Transverse colon (tissue), 4 donors: ENCODE measurements at regions not wholly inside any gene's neighbourhood (a gene's known extent, or its start where the extent isn't known, plus 50 kb on each side); places are given as distances from the start of the nearest gene placed in this dataset.

Experiments
- DNase-seq: peaks from one replicate; pipeline ENCODE4 v3.0.0-alpha.2; 2019
- H3K27ac ChIP-seq, 4 donors: fragments of 200-600 bp; sonication (generic); 2 replicates each; pipeline ENCODE4 v1.5.1; 2016 to 2018; ENCODE audit warnings: inconsistent platforms in 4 of 4
- H3K27me3 ChIP-seq: fragments of 200-600 bp; sonication (generic); 2 replicates; pipeline ENCODE4 v1.5.1; 2017; ENCODE audit warnings: inconsistent platforms
- H3K36me3 ChIP-seq, 4 donors: fragments of 200-600 bp; sonication (generic); 2 replicates each; pipeline ENCODE4 v1.5.1; 2017 to 2019; ENCODE audit warnings: inconsistent platforms in 4 of 4
- H3K4me1 ChIP-seq, 4 donors: fragments of 200-600 bp; sonication (generic); 2 replicates each; pipeline ENCODE4 v1.5.1; 2017 to 2020; ENCODE audit warnings: inconsistent platforms in 4 of 4
- H3K4me3 ChIP-seq, 4 donors: fragments of 200-600 bp; sonication (generic); 1 replicate in 1 of 4; 2 replicates in 3 of 4; pipeline versions ENCODE4 v1.5.1 to v1.6.1; 2017 to 2019; ENCODE audit warnings: inconsistent platforms in 4 of 4
- H3K9me3 ChIP-seq, 2 donors: fragments of 200-600 bp; sonication (generic); 2 replicates each; pipeline ENCODE4 v1.5.1; 2017 to 2019; ENCODE audit warnings: inconsistent platforms in 2 of 2
- EP300 ChIP-seq: sonication (generic); formaldehyde crosslinking; IDR thresholded peaks from one replicate; pipeline ENCODE4 v1.6.1; 2017; ENCODE audit warnings: antibody characterized with exemption, low read depth
- POLR2A ChIP-seq: fragments of 450-650 bp; IDR thresholded peaks from one replicate; pipeline ENCODE4 v1.6.1; 2016; ENCODE audit warnings: antibody characterized with exemption, mild to moderate bottlenecking, moderate library complexity
- POLR2AphosphoS5 ChIP-seq, 3 donors: sonication (generic); formaldehyde crosslinking; IDR thresholded peaks; one replicate each; pipeline ENCODE4 v1.6.1; 2016; ENCODE audit warnings: antibody characterized with exemption in 3 of 3
- WGBS, 2 donors: methylation state at CpG; one replicate each; pipeline ENCODE4 v1.1.5; 2018; ENCODE audit warnings: low coverage in 1 of 2; 5-methylcytosine and 5-hydroxymethylcytosine counted together
- in situ Hi-C, 4 donors: fragments of 200-750 bp; cut with MboI; loops; one replicate each; pipeline versions ENCODE4 v1.15.0 to v1.15.1; 2017; ENCODE audit warnings: low sequenced_read_pairs in 3 of 4, low pct_ligation_motif_present in 1 of 4, low pct_unique_long_range_greater_than_20kb in 1 of 4
- intact Hi-C: fragments of 100-400 bp; cut with DNase I; formaldehyde crosslinking; loops from one replicate; pipeline ENCODE4 v1.15.1; 2023; ENCODE audit warnings: low total_unique reads
- TF ChIP-seq, protein P1 (sequence below), 5 experiments: fragments of 200-600 bp in 3 of 5; fragments of 450-650 bp in 2 of 5; sonication (generic) in 3 of 5; IDR thresholded peaks; 1 replicate in 2 of 5; 2 replicates in 3 of 5; pipeline ENCODE4 v1.5.1; 2016 to 2017; ENCODE audit warnings: antibody characterized with exemption in 5 of 5, inconsistent platforms in 3 of 5, mild to moderate bottlenecking in 2 of 5, moderate library complexity in 1 of 5

DNA sequence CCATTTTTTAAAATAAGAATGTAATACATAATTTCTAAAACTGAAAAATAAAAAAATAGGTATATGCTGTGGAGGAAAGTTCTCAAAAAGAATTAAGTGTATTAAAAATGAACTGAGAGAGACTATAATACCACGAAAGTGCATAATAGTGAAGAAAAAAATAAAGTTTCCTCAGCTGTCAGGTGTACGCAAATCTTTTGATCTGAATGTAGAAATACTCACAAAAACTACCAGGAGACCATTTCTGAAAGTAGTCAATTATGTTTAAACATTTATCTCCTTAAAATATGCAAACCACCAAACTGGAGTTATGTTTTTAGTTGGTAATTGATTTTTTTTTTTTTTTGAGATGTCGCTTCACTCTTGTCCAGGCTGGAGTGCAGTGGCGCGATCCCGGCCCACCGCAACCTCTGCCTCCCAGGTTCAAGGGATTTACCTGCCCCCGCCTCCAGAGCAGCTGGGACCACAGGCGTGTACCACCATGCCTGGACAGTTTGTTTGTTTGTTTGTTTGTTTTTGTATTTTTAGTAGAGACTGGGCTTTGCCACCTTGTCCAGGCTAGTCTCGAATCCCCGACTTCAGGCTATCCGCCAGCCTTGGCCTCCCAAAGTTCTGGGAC lies 1169.2 kb upstream of the B3GALT2 start:
- no peak for DNase-seq
- WGBS, 2 donors: 61 to 78% methylated on average over 5 to 12 of the region's 12 CpGs
- Histone ChIP-seq H3K4me3 (no peak overlapping the region), H3K27ac (no peak overlapping the region), H3K36me3 (no peaks in the 10 kb centered on the region), H3K4me1 (no peaks in the 10 kb centered on the region), H3K27me3 (no peaks in the 10 kb centered on the region), H3K9me3 (no peaks in the 10 kb centered on the region)
- in situ Hi-C loops (no loop called here), intact Hi-C loops (no loop called here)
- TF ChIP-seq POLR2A (no peak), EP300 (no peak), POLR2AphosphoS5 (IDR thresholded peaks at IDR 0.05) (no peak)
- TF ChIP-seq, protein P1, sequence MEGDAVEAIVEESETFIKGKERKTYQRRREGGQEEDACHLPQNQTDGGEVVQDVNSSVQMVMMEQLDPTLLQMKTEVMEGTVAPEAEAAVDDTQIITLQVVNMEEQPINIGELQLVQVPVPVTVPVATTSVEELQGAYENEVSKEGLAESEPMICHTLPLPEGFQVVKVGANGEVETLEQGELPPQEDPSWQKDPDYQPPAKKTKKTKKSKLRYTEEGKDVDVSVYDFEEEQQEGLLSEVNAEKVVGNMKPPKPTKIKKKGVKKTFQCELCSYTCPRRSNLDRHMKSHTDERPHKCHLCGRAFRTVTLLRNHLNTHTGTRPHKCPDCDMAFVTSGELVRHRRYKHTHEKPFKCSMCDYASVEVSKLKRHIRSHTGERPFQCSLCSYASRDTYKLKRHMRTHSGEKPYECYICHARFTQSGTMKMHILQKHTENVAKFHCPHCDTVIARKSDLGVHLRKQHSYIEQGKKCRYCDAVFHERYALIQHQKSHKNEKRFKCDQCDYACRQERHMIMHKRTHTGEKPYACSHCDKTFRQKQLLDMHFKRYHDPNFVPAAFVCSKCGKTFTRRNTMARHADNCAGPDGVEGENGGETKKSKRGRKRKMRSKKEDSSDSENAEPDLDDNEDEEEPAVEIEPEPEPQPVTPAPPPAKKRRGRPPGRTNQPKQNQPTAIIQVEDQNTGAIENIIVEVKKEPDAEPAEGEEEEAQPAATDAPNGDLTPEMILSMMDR (IDR thresholded peaks at IDR 0.05): no peak

DNA sequence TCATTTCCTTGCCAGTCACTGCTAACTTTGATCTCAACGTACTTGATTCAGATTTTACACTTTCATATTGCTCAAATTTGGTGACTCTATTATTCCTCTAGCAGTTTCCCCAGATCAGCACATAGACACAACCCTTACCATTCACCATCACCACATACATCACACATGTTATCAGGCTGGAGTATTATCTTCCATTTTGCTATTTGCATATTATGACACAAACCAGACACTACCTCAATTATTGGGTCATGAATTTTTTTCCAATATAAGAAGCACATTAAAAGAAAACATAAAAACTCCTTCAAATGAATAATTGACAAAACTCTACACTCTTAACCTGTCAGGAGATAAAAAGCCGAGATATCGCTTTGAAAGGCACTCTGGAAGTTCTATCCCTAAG lies 1166.7 kb upstream of the B3GALT2 start:
- DNase-seq: no peak
- H3K4me1 ChIP-seq: no peaks in the 10 kb centered on the region
- H3K4me3 ChIP-seq: no peak overlapping the region
- TF ChIP-seq, protein P1 (IDR thresholded peaks at IDR 0.05): no peak
- no peak for TF ChIP-seq POLR2AphosphoS5 (IDR thresholded peaks at IDR 0.05)
- TF ChIP-seq POLR2A: no peak
- TF ChIP-seq EP300: no peak
- no peak overlapping the region for H3K27ac ChIP-seq
- 72 to 81% methylated on average over 3 of the region's 3 CpGs for WGBS, 2 donors
- H3K9me3 ChIP-seq: no peaks in the 10 kb centered on the region
- no peaks in the 10 kb centered on the region for H3K36me3 ChIP-seq
- in situ Hi-C loops: no loop called here
- intact Hi-C loops: no loop called here
- H3K27me3 ChIP-seq: no peaks in the 10 kb centered on the region

DNA sequence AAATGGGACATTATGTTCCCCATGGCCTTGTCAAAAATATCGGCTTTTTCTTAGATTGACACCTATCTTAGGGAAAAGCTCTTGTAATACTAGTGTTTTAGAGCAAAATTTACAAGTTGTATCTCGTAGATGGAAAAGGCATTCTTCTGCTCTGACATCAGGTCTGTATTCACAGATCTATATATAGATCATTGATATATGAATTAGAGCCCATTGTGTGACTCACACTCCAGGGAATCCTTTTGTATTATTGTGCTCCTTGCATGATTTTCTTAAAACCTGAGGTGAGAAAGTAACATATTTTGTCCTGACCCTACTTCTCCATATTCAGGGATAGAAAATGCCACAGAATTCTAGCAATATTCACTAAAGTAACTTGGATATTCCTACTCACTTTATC lies 1160.8 kb upstream of the B3GALT2 start:
- no peak for DNase-seq
- H3K4me3 ChIP-seq: no peak overlapping the region
- no peaks in the 10 kb centered on the region for H3K27me3 ChIP-seq
- H3K27ac ChIP-seq: no peak overlapping the region
- WGBS, 2 donors: 66 to 85% methylated on average over 2 of the region's 2 CpGs
- H3K4me1 ChIP-seq: no peaks in the 10 kb centered on the region
- no peaks in the 10 kb centered on the region for H3K36me3 ChIP-seq
- in situ Hi-C loops (no loop called here), intact Hi-C loops (no loop called here)
- TF ChIP-seq POLR2AphosphoS5 (IDR thresholded peaks at IDR 0.05) (no peak), POLR2A (no peak), EP300 (no peak)
- TF ChIP-seq, protein P1 (IDR thresholded peaks at IDR 0.05): no peak
- no peaks in the 10 kb centered on the region for H3K9me3 ChIP-seq

DNA sequence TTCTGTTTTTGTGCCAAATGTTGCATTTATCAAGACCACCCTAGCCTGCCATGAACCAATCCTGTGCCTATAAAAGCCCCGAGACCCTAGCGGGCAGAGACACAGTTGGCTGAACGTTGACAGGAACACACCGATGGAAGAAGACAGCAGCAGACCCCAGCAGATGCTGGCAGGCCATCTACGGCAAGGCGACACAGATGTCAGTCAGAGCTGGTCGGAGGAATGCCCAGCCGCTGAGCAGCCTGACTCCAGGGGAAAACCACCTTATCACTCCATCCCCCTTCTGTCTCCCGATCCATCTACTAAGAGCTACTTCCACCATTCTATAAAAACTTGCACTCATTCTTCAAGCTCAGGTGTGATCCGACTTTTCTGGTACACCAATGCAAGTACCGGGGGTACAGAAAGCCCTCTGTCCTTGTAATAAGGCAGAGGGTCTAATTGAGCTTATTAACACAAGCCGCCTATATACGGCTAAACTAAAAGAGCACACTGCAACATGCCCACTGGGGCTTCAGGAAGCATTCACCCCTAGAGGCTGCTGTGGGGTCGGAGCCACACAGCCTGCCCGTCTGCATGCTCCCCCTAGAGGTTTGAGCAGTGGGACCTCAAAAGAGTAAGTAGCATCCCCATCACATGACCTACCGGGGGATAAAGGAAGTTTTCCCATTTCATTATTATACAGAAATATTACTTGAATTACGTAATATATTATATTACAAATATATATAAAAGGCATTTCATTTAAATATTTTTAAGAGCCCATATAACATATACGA lies 1156.3 kb upstream of the B3GALT2 start:
- 71 to 85% methylated on average over 5 to 18 of the region's 18 CpGs for WGBS, 2 donors
- Histone ChIP-seq H3K4me3 (no peak overlapping the region), H3K27ac (no peak overlapping the region), H3K36me3 (no peaks in the 10 kb centered on the region), H3K9me3 (no peaks in the 10 kb centered on the region), H3K27me3 (no peaks in the 10 kb centered on the region), H3K4me1 (no peaks in the 10 kb centered on the region)
- DNase-seq: no peak
- TF ChIP-seq POLR2A: no peak
- no peak for TF ChIP-seq POLR2AphosphoS5 (IDR thresholded peaks at IDR 0.05)
- TF ChIP-seq EP300: no peak
- TF ChIP-seq, protein P1 (IDR thresholded peaks at IDR 0.05): no peak
- in situ Hi-C loops (no loop called here), intact Hi-C loops (no loop called here)
